Activated CD4-positive, alpha-beta T cell treated with anti-CD3 and anti-CD28 coated beads for 48 hours (primary cell): ENCODE measurements at regions not wholly inside any gene's neighbourhood (a gene's known extent, or its start where the extent isn't known, plus 50 kb on each side); places are given as distances from the start of the nearest gene placed in this dataset.
"Not testable (repeated sequence)": the region's sequence is repeated elsewhere in the genome, so short reads cannot be mapped to it uniquely, and the experiment has no call there.

ENCODE experiments used
- DNase-seq: peaks from one replicate; pipeline ENCODE4 v3.0.0-alpha.2; 2020

DNA sequence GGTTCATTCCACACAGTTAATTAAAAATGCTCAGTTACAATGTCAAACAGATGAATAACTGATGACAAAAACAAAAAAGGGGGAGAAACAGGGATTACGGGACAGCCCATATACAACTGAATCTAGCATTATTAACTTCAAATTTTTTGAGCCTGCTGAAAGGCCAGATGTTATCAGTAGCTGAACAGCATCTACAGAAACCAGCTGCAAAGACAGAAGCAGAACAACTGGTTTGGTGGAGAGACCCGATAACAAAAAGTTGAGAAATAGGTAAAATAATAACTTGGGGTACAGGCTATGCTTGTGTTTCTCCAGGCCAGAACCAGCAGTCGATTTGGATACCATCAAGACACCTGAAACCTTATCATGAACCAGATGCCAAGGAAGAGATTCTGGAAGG lies 109.8 kb downstream of the SEPTIN7 start:
- DNase-seq = not testable (repeated sequence)

DNA sequence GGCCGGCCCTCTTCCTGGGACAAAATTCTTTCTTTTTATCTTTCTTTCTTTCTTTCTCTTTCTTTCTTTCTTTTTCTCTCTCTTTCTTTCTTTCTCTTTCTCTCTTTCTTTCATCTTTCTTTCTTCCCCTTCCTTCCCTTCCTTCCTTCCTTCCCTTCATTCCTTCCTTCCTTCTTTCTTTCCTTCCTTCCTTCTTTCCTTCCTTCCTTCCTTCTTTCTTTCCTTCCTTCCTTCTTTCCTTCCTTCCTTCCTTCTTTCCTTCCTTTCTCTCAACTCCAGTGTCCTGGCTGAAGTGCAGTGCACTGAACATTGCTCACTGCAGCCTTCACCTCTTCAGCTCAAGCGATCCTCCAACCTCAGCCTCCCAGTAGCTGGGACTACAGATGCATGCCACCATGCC lies 112.5 kb downstream of the SEPTIN7 start:
- not testable (repeated sequence) for DNase-seq

DNA sequence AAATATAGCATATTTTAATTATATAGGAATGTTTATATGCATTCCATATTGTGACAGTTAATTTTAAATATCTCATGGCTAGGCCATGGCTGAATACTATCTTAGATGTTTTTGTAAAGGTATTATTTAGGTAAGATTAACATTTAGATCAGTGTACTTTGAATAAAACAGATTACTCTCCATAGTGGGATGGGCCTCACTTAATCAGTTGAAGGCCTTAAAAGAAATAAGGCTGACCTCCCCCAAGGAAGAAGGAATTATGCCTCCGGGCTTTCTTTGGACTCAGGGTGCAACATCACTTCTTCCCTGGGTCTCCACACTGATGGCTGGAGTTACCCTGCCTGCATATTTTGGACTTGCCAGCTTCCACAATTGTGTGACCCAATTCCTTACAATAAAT lies 113.4 kb downstream of the SEPTIN7 start:
- DNase-seq = not testable (repeated sequence)

DNA sequence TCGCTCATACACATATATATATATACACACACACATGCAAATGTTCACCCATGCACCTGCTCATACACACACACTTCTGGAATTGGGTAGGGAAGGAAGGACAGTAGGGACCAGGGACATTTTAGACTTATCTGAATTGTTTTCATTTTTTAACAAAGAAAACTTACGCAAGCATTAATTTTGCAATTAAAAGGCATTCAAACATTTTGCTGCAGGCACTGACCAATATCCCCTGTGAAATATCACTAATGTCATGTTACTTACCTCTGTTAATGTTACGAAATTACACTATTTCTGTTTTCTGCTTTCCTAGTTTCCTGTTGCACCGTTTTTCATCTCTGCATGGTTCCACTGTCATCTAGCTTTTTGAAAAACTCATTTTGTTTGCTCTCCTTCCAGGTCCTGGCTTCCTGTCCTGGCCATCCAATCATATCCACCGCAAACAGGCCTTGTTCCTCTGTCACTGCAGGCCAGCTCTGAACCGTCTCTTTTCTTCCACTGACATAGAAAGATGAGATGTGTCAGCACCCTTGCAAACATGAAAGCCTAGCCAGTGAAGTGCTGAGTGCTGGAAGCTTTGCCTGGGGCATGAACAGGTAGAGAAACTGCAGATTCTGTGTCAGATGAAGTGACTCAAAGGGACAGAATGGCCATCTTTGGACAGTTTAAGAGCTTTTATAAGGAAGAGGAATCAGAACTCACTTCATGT lies 114.5 kb downstream of the SEPTIN7 start:
- DNase-seq = not testable (repeated sequence)

DNA sequence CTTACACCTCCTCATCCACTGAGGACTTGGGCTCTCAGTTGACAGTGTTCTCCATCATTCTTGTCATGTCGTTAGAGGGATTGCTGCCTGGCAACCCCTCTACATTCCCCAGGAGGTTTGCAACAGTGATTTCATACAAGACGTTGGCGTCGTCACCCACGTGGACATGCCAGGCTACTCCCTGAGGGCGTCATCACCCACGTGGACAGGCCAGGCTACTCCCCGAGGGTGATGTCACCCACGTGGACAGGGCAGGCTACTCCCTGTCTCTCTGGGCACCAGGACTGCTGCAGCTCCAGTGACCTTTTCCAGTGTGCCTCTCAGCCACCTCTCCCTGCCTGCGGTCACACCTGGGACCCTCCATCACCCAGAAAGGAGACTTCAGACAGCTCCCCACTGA lies 117.4 kb downstream of the SEPTIN7 start:
- not testable (repeated sequence) for DNase-seq

DNA sequence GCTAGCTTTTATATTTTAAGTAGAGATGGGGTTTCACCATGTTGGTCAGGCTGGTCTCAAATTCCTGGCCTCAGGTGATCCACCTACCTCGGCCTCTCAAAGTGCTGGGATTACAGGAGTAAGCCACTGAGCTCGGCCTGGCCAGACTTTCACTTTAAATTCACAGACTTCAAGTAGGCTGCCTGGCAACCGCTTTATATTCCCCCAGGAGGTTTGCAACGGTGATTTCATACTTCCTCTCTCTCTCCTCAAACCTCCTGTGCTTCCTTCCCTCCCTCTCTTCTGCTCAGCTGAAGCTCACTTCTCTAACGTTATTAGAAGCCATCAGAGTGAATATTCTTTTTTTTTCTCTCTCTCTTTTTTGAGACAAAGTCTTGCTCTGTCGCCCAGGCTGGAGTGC lies 118.8 kb downstream of the SEPTIN7 start:
- not testable (repeated sequence) for DNase-seq

DNA sequence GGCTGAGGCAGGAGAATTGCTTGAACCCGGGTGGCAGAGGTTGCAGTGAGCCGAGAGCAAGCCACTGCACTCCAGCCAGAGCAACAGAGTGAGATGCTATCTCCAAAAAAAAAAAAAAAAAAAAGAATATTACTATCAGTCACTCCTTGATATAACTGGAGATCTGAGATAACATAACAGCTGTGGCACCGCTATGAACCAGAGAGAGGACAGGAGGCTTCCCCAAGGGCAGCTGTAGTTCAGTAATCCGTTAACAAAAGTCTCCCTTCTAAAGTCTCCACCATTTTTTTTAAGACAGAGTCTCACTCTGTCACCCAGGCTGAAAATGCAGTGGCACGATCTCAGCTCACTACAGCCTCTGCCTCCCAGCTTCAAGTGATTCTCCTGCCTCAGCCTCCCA lies 120.5 kb downstream of the SEPTIN7 start:
- not testable (repeated sequence) for DNase-seq

DNA sequence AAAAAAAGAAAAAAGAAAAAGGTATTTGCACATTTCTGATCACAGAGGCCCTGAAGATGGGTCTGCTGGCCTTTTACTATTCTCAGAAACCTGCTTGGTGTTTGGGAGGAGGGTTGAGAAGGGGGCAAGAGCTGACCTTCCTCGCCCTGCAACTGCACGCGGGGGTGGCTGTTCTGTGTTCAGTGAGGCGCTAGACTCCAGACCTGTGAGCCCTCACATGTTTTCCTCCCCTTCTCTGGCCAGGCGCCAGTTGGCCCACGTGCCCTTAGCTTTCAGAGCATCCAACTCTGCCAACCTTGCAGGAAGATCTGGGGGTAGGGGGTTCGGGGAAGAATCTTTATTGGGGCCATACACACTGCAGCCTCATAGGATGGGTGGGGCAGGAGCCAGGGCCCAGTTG lies 123.8 kb downstream of the SEPTIN7 start:
- DNase-seq = not testable (repeated sequence)

DNA sequence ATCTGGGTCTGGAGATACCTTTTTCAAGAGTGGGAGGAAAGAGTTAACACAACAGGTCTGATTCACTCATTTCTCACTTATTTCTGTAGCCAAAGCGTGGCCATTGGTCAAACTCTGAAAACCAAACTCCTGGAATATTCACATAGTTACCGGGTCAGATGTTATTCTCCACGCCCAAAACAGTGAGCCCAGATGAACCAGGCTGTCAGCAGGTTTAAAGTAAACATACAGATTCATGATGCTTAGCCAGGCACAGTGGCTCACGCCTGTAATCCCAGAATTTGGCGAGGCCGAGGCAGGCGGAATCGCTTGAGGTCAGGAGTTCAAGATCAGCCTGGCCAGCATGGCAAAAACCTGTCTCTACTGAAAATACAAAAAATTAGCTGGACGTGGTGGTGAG lies 126.1 kb downstream of the SEPTIN7 start:
- not testable (repeated sequence) for DNase-seq

DNA sequence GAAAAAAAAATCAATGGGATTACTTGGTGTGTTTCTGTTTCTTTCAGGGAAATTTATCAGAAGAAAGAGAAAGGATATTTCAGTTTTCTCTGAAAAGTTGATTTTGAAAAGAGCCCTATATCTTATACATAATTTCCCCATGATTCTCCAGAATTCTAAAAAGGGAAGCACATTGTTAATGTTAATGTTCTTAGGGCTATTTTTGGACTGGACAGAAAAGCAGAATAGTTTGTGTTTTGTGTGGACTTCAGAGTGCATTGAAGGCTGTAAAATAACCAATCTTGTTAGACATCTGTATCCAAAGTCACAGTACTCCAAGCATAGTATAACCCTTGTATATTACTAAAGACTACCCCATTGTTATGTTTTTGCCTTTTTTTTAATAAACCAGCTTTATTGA lies 130.3 kb downstream of the SEPTIN7 start:
- DNase-seq = not testable (repeated sequence)

DNA sequence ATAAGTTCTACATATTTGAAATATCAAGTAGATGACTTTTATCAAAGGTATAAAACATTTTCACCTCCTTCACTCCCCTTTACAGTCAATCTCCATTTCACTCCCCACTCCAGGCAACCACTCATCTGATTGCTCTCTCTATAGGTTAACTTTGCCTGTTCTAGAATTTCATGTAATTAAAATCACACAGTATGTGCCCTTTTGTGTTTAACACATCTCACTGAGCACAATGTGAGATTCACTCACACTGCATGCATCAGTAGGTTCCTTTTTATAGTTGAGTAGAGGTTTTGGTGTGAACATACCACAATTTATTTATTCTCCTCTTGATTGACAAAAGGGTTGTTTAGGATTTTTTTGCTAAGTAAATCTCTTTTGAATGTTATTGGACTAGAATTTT lies 130.7 kb downstream of the SEPTIN7 start:
- not testable (repeated sequence) for DNase-seq

DNA sequence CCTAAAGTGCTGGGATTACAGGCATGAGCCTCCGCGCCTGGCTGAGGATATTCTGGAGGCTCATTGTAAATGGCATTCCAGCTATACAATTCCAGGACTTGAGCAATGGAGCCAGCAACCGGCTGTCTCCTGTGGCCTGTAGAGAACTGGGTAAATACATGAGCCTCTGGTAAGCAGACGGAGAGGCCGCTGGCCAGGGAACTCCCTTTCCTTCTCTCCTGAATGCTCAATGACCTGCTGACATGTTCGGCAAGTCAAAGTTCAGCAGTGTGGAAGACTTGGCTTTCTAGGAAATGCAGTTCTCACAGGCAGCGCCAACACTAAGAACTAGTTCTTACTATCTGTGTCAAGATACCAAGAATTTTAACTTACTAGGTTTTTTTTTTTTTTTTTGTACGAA lies 139.8 kb downstream of the SEPTIN7 start:
- DNase-seq = not testable (repeated sequence)

DNA sequence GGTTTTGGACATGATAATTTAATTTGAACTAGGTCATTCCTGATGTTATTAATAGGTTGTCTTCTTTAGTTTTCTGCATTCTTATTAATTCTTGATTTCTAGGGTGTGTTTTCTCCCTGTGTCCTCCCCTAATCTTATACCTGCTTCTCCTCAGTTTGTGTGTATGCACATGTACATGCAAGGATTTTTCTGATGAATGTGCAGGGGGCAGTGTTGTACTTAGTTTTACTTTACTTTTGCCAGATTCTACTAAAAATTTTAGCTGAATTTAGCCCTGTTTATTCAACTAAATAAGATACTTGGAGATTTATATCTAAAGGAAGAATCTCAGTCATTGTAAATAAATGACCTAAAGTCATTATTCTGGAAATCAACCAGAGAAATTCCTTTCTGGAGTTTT lies 144.8 kb downstream of the SEPTIN7 start:
- DNase-seq = not testable (repeated sequence)

DNA sequence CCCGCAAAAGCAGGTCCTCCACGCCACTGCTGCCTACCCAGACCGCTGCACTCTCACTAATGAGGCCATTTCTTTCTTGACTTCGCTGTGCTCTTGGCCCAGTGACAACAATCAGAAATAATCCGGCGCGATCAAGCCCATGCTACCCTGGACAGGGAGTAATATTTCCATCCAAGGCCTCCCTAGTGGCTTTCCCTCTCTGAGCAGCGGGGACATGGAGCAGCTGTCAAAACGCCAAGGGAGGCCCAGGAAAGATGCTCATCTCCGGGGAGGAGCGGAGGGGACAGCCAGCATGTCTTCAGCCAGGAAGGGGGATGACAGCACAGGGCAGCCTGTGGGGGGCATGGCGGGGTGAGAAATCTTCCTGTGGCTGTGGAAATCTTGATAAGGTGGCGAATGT lies 154.9 kb downstream of the SEPTIN7 start:
- not testable (repeated sequence) for DNase-seq

DNA sequence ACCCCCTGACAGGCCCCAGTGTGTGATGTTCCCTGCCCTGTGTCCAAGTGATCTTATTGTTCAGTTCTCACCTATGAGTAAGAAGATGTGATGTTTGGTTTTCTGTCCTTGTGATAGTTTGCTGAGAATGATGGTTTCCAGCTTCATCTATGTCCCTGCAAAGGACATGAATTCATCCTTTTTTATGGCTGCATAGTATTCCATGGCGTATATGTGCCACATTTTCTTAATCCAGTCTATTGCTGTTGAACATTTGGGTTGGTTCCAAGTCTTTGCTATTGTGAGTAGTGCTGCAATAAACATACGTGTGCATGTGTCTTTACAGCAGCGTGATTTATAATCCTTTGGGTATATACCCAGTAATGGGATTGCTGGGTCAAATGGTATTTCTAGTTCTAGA lies 156.1 kb downstream of the SEPTIN7 start:
- not testable (repeated sequence) for DNase-seq

DNA sequence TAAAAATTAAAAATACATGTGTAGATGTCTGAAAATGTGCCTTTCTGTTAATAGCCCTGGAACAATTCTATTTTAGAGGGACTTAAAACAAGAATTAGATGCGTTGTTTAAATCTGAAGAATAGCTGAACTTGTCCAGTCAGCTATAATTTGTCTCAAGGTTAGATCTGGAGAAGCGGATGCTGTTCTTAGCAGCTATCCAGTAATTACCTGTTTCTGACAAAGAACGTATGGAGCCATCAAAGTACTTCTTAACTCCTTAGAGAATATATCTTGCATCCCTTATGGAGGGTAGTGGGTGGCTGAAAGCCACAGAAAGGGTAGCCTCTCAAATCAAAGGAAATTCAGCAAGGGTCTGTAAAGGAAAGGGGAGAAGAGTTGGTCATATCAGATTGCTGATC lies 160.4 kb downstream of the SEPTIN7 start:
- DNase-seq = not testable (repeated sequence)

DNA sequence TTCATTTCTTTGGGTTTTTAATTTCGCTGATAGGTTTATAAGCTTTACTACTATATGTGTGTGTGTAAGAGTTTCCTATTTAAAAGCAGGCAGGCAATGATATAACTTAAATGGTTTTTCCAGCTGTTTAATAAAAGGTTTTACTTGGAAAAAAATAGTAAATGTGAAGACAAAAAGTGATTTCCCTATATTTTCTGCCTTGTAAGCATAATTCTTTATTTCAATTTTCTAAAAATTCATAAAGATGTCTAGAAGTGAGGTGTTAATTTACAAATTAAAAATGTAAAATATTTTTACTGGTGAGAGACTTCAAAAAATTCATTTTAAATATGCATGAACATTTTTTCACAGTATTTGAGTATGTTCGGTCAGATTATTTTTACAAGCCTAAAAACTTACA lies 161.8 kb downstream of the SEPTIN7 start:
- DNase-seq = not testable (repeated sequence)

DNA sequence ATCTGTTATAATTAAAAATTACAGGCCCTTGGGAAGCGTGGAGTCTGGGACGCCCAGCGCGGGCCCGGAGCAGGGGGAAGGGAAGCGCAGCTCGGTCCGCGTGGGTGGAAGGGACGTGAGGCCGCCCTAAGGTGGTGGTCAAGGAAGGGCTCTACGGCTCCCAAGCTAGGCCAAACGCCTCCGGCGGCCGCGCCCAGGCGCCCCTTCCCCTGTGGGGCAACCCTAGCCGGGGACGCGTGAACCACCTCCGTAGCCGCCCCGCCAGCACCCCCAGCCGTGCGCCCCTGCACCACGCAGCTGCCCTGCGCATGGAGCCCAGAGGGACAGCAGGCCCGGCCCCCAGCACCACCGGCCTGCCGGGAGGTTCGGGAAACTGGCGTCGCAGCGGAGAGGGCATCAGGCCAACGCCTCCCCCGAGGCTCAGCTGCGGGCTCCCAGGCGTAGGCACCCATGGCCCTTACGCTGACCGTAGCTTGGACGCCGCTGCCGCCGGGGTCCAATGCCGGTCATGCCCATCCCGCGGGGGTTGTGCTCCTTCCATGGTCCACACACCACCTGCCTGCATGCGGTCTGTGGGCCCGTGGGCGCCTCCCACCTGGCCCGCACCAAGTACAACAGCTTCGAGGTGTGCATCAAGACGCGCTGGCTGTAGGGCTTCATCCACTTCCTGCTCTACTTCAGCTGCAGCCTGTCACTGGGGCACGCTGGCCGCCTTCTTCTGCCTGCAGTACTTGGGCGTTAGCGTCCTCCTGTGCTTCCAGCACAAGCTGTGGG lies 166.7 kb downstream of the SEPTIN7 start:
- DNase-seq = no peak

DNA sequence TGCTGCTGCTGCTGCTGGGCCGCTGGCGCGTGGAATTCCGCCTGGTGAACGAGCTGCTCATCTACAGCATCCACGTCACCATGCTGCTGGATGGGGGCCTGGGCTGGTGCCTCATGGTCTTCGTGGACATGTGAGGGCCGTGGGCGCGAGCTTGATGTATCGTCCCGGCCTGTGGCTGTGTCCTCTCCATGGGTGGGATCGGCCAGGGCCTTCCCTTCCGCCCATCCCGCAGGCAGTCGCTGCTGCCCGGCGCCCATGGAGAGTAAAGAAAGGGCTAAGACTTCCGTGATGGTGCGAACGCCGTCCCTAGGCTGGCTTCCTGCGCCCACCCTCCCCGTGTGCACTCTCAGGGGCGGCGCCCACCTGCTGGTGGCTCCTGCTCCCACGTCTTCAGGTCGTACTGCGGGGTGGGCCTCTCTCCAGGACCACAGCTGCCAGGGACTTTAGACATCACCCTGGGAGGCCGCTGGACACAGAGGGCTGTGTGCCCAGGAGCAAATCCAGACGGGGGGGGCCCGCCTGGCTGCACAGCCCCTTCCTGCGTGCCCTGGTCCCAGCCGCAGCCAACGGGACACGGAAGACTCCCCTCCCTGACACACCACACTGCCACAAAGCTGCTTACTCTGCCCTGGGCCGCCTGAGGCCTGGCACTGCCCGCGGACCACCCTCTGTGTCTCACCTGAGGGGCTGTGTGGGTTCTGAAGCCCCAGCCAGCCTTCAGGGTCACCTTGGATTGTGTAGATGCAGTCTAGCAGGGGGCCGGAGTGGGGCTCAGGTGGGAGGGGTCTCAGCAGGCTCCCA lies 167.5 kb downstream of the SEPTIN7 start:
- no peak for DNase-seq

DNA sequence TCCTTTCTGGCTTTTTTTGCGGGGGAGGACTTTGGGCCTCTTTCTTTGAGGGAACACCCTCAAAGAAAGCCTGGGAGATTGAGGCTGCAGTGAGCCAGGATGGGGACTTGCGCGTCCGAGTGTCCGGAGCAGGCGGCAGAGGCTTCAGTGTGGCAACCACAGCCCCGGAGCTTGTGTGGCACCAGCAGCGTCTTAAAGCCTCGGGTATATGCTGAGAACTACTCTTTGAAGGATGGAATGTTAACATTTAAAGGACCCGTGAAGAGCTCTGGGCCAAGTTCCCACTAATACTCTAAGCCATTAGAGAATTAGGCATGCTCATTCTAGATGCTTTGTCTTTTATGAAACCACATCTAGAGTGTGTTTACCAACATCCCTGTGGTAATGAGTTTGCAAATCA lies 168.2 kb downstream of the SEPTIN7 start:
- DNase-seq = no peak

DNA sequence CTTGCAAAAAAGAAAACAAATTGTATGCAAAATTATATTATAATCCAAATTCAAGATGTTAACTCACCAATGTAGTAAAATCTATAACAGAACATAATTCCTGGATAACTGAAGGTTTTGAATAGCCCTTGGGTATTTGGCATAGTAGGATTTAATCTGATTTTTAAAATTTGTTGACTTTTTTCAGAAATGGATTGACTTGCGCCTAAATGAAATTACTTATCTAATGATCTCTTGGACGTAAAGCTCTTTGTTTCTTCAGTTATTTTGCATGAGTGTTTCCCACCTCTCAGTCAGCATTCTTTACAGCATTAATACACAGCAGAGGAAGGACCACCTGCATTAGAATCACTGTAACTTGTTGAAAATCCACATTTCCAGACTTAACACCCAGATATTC lies 169.6 kb downstream of the SEPTIN7 start:
- no peak for DNase-seq

DNA sequence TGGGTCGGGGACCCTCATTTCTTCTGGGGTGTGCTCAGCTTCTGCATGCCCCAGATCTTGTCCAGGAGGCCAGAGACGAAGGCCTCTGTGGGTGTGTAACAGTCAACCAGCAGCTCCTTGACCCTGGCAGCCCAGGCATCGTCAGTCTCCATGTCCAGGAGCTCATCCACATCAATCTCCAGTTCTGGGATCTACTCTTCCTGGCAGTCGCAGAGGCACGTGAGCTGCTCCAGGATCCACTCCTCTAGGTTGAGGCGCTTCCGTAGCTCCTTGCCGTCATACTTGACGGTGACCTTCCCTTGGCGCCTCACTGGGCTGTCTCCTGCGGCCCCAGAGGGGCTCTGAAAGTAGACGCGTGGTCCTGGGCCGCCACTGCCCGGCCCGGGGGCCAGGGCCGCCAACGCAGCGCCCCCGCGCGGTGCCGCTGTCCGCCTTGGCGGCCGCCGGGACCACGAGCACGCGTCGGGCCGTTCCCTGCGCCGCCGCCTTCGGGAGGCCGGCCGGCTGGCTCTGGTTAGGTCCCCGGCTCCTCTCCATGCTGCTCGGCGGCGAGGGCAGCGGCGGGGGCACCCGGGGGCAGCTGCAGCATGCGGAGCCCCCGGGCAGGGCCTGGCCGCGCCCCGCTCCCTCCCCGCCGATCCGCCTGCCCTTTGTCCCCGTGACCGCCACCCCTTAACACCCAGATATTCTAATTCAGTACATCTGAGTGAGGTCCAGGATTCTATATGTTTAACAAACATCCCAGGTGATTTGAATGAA lies 170.5 kb downstream of the SEPTIN7 start:
- no peak for DNase-seq
